Upper lobe of left lung (tissue), 6 donors: ENCODE measurements at regions not wholly inside any gene's neighbourhood (a gene's known extent, or its start where the extent isn't known, plus 50 kb on each side); places are given as distances from the start of the nearest gene placed in this dataset.

ENCODE experiments used
- ATAC-seq, 2 donors: fragments of 200-7000 bp; cut with Tn5 transposase; one replicate each; pipeline ENCODE4 v1.9.1; 2022; ENCODE audit warnings: mild to moderate bottlenecking in 2 of 2, moderate library complexity in 2 of 2; ENCODE audit not compliant: low FRiP score in 2 of 2
- DNase-seq, 2 donors: peaks; one replicate each; pipeline ENCODE4 v3.0.0-alpha.2; 2019 to 2020
- H3K27ac ChIP-seq, 4 donors: fragments of 200-600 bp; sonication (generic); one replicate each; pipeline ENCODE4 v1.5.1; 2016 to 2019
- H3K27me3 ChIP-seq, 4 donors: fragments of 200-600 bp; sonication (generic); one replicate each; pipeline ENCODE4 v1.5.1; 2017 to 2019
- H3K36me3 ChIP-seq, 4 donors: fragments of 200-600 bp; sonication (generic); one replicate each; pipeline ENCODE4 v1.5.1; 2016 to 2019
- H3K4me1 ChIP-seq, 4 donors: fragments of 200-600 bp; sonication (generic); one replicate each; pipeline ENCODE4 v1.5.1; 2018 to 2019
- H3K4me3 ChIP-seq, 4 donors: fragments of 200-600 bp; sonication (generic); one replicate each; pipeline ENCODE4 v1.5.1; 2017 to 2019; ENCODE audit warnings: mild to moderate bottlenecking in 2 of 4, moderate library complexity in 1 of 4
- H3K9me3 ChIP-seq, 4 donors: fragments of 200-600 bp; sonication (generic); one replicate each; pipeline ENCODE4 v1.5.1; 2018 to 2019
- CTCF ChIP-seq, 6 experiments: fragments of 450-650 bp in 4 of 6; fragments of 200-600 bp in 2 of 6; sonication (generic) in 2 of 6; IDR thresholded peaks; one replicate each; pipeline ENCODE4 v1.5.1; 2016 to 2019; ENCODE audit warnings: antibody characterized with exemption in 6 of 6
- EP300 ChIP-seq, 4 donors: sonication (generic); formaldehyde crosslinking; IDR thresholded peaks; one replicate each; pipeline ENCODE4 v1.5.1; 2017; ENCODE audit warnings: antibody characterized with exemption in 4 of 4, control low read depth in 2 of 4
- POLR2A ChIP-seq, 4 donors: fragments of 450-650 bp; IDR thresholded peaks; one replicate each; pipeline ENCODE4 v1.5.1; 2016 to 2017; ENCODE audit warnings: antibody characterized with exemption in 4 of 4, mild to moderate bottlenecking in 2 of 4
- POLR2AphosphoS5 ChIP-seq, 2 donors: sonication (generic); formaldehyde crosslinking; IDR thresholded peaks; one replicate each; pipeline ENCODE4 v1.5.1; 2017; ENCODE audit warnings: antibody characterized with exemption in 2 of 2
- WGBS, 2 donors: methylation state at CpG; one replicate each; pipeline ENCODE4 v1.1.5; 2017 to 2018; 5-methylcytosine and 5-hydroxymethylcytosine counted together
- donor health status: DM: no; HTN: no; CAD: no; lungs with moderate emphysema.
- donor health status: DM: no; HTN: yes; CAD: no; lungs with severe emphysema.

GRCh38 chr9:29514862-29515261 lies 1941.6 kb upstream of the C9orf72 start:
- 72 to 75% methylated on average over 8 of the region's 8 CpGs for WGBS, 2 donors
- TF ChIP-seq CTCF (IDR thresholded peaks at IDR 0.05) (no peak), POLR2AphosphoS5 (IDR thresholded peaks at IDR 0.05) (no peak), POLR2A (IDR thresholded peaks at IDR 0.05) (no peak), EP300 (IDR thresholded peaks at IDR 0.05) (no peak)
- ATAC-seq, result no peak
- no peaks in the 10 kb centered on the region for H3K9me3 ChIP-seq
- no peaks in the 10 kb centered on the region for H3K36me3 ChIP-seq
- no peaks in the 10 kb centered on the region for H3K4me1 ChIP-seq
- H3K4me3 ChIP-seq, result no peak overlapping the region
- no peaks in the 10 kb centered on the region for H3K27me3 ChIP-seq
- H3K27ac ChIP-seq, result no peak overlapping the region
- no peak for DNase-seq

- H3K9me3 ChIP-seq, result no peaks in the 10 kb centered on the region
- H3K36me3 ChIP-seq, result no peaks in the 10 kb centered on the region
- WGBS, 2 donors, result 79 to 90% methylated on average over 3 of the region's 3 CpGs
Observed at GRCh38 chr9:29548436-29548835, 1975.2 kb upstream of the C9orf72 start.

DNA sequence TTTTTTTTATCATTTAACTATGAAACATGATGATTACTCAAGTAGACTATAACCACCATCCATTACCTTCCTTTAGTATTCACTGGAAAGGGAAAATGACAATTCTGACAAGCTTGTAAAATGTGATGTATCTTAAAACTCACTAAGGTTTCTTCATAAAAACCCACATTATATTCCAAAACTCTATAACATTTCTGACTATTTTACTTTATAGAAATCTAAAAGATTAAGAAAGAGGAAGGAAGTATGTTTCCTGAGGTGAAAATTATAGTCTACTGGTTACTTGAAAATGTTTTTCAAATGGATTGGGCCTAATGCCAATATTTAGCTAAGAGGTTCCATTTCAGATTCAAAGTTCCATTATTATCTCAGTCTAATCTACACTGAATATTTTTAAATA lies 1982.2 kb upstream of the C9orf72 start:
- H3K27ac ChIP-seq, result no peak overlapping the region
- DNase-seq (no peak), ATAC-seq (no peak)
- H3K27me3 ChIP-seq, result no peaks in the 10 kb centered on the region
- no peaks in the 10 kb centered on the region for H3K36me3 ChIP-seq
- H3K4me3 ChIP-seq, result no peak overlapping the region
- no peaks in the 10 kb centered on the region for H3K9me3 ChIP-seq
- no peaks in the 10 kb centered on the region for H3K4me1 ChIP-seq
- TF ChIP-seq EP300 (IDR thresholded peaks at IDR 0.05) (no peak), POLR2A (IDR thresholded peaks at IDR 0.05) (no peak), CTCF (IDR thresholded peaks at IDR 0.05) (no peak), POLR2AphosphoS5 (IDR thresholded peaks at IDR 0.05) (no peak)

More at GRCh38 chr9:29548436-29548835, 1975.2 kb upstream of the C9orf72 start:
- Histone ChIP-seq H3K27ac (no peak overlapping the region), H3K4me3 (no peak overlapping the region), H3K27me3 (no peaks in the 10 kb centered on the region), H3K4me1 (no peaks in the 10 kb centered on the region)
- ATAC-seq (no peak), DNase-seq (no peak)
- TF ChIP-seq EP300 (IDR thresholded peaks at IDR 0.05) (no peak), CTCF (IDR thresholded peaks at IDR 0.05) (no peak), POLR2A (IDR thresholded peaks at IDR 0.05) (no peak), POLR2AphosphoS5 (IDR thresholded peaks at IDR 0.05) (no peak)

DNA sequence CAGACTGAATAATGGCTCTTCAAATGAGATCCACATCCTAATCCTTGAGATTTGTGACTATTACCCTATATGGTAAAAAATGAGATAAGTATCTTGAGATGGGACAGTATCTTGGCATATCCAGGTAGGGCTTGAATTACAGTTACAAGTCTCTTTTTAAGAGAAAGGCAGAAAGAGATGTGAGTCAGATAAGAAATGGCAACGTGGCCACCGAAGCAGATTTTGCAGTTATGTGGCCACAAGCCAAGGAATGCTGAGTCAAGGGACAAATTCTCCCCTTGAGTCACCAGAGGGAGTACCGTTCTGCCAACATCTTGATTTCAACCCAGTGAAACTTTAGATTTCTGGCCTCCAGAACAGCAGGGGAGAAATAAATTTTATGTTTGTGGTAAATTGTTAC lies 1983.0 kb upstream of the C9orf72 start:
- 54 to 64% methylated on average over 2 to 3 of the region's 3 CpGs for WGBS, 2 donors
- no peak overlapping the region for H3K4me3 ChIP-seq
- no peak for DNase-seq
- ATAC-seq, result no peak
- TF ChIP-seq POLR2A (IDR thresholded peaks at IDR 0.05), result no peak
- TF ChIP-seq EP300 (IDR thresholded peaks at IDR 0.05), result no peak
- TF ChIP-seq CTCF (IDR thresholded peaks at IDR 0.05), result no peak
- TF ChIP-seq POLR2AphosphoS5 (IDR thresholded peaks at IDR 0.05), result no peak
- H3K4me1 ChIP-seq, result no peaks in the 10 kb centered on the region
- no peaks in the 10 kb centered on the region for H3K9me3 ChIP-seq
- no peak overlapping the region for H3K27ac ChIP-seq
- no peaks in the 10 kb centered on the region for H3K27me3 ChIP-seq
- H3K36me3 ChIP-seq, result no peaks in the 10 kb centered on the region

GRCh38 chr9:29556746-29557145 lies 1983.5 kb upstream of the C9orf72 start:
- no peak overlapping the region for H3K27ac ChIP-seq
- H3K9me3 ChIP-seq, result no peaks in the 10 kb centered on the region
- H3K27me3 ChIP-seq, result no peaks in the 10 kb centered on the region
- no peaks in the 10 kb centered on the region for H3K4me1 ChIP-seq
- ATAC-seq (no peak), DNase-seq (no peak)
- WGBS, 2 donors, result 67 to 80% methylated on average over 2 of the region's 2 CpGs
- no peaks in the 10 kb centered on the region for H3K36me3 ChIP-seq
- TF ChIP-seq POLR2A (IDR thresholded peaks at IDR 0.05), result no peak
- H3K4me3 ChIP-seq, result no peak overlapping the region
